Kidney capillary endothelial cell (primary cell): ENCODE measurements at regions not wholly inside any gene's neighbourhood (a gene's known extent, or its start where the extent isn't known, plus 50 kb on each side); places are given as distances from the start of the nearest gene placed in this dataset.

Source experiments
- DNase-seq: peaks from one replicate; pipeline ENCODE4 v3.0.0-alpha.2; 2018; ENCODE audit warnings: low spot score

DNA sequence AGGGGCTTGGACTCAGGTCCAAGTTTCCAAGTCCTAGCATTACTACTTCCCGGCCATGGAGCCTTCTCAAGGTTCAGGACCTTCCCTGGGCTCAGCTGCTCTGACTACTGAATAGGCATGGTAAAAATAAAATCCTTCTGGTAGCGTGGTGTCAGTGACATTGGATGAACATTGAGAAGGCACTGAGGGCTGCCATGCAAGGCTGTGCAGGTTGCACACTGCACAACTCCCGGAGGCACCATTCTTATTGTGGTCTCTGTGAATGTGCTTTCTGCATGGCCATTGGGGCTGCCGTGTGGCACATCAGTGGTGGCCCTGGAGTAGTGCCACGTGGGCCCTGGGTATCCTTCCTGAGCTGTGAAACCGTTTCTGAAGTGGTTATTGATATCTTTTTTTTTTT is 250.2 kb upstream of the CIBAR2 start:
- no peak for DNase-seq

DNA sequence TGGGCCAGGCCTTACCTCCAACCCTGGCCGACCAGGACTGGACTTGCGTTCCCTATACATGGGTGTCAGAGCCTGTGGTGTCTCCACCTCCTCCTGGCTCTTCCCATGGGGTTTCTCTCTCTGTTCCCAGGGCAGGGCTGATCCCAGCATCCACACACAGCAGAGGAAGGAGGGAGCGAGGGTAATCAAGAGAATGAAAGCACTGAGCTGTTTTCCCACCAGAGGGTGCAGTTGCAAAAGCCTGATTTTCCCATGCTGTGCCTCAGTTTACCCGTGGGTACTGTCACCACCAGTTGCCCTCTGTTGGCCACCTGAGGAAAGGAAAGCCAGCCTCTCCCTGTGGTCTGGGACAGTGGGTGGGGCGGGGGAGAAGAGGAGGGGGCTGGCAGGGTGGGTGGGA is 249.7 kb upstream of the GSE1 start:
- DNase-seq, result no peak

DNA sequence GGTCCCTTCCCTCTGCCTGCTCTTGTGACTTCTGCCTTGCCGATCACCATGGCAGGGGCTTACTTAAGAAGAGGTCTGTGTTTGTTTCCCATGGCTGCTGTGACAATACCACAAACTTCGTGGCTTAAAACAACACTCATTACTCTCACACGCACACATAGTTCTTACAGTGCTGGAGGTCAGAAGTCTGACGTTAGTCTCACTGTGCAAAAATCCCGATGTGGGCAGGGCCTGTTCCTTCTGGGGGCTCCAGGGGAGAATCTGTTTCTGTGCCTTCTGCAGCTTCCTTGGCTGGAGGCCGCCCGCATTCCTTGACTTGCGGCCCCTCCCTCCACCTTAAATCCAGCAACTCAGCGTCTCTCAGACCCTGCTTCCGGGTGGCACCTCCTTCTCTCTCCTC is 249.2 kb upstream of the GSE1 start:
- DNase-seq, result no peak

DNA sequence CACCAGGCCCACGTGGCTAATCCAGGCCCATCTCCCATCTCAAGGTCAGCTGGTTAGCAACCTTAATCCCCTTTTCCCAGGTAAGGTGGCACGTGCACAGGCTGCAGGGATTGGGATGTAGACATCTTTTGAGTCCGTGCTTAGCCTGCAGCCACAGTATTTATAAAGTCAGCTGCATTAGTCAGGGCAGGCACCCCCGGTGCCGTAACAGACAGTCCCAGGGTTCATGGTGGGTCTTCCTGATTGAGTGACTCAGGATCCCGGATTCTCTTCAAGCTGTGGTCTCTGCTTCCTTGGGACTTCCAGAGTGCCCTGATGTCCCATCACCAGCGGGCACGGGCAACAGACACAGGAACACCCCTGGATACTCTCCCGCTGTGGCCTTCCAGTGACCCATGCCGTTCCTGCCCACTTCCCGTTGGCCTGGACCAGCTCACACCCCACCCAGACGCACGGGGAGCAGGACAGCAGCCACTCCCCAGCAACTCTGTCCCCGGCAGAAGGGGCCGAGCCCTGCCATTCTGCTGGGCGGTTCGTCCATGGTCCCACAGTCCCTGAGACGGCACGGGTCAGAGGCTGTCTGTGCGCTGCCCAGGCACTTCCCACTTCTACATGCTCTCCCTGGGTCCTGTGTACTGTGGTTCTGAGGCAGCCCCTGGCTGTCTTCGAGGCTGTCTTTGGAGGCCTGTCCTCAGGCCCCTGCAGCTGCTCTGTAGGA is 248.6 kb upstream of the GSE1 start:
- DNase-seq, result peak; percentile 63

DNA sequence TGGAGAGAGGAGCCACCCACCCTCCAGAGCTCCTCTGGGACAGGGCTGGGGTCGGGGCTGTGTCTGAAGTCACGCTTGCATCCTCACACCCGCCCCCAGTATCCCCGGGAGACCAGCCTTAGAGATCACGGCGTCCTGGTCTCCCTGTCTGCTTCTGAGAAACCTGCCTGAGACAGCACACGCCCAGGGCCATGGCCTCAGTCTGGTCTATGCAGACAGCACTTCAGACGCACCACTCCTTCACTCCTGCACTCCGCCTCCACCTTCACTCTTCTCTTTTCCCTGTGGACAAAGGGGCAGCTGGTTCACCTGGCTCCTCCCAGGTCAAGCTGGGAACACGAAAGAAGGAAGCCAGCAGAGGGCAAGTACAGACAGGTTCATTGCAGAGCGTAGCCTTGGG is 248.0 kb upstream of the GSE1 start:
- DNase-seq, result no peak

DNA sequence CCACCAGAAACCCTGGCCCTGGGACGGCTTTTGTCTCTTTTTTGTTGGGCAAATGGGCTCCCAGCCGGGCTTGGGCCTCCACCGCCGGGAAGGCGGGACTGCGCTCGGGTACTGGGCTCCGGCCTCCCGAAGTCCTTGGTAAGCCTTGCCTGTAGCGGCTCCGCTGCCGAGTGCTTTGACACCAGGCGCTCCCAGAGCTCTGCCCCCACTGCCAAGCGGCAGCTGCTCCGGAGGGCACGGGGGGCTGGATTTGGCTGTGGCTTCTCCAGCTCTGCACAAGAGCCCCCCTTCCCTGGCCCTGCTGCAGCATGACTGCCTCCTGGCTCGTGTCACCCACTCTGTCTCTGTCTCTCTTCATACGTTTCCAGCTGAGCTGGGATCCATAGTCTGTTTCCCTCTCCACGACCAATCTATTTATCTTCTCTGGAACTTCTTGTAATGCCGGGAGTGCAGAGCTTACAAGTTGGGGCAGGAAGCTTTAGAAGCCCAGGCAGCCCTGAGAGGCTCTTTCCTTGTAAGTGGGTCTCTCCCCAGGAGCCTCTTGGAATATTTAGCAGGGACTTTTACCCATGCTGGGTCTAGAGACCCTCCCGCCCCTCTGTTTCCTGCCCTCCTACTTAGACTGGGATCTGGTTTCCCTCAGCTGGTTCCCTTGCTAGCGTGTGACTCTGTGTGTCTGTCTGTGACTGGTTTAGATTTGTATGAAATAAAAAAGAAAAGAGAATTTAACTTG is 246.9 kb upstream of the GSE1 start:
- DNase-seq, result no peak

DNA sequence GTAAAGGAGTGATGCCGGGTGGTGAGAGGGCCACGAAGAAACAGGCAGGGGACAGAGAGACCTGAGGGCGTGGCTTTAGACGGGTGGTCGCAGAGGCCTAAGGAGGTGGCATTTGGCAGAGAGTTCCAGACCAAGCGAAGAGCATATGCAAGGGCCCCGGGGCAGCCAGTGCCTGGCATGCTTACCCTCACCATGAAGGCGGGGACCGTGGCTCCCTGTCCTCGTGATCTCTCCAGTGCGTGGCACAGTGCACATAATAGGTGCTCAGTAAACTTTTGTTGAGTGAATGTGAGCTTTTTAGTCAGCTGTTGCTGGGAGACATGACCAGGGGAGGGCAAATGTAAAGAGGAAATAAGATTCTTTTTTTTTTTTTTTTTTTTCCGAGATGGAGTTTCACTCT is 245.6 kb upstream of the GSE1 start:
- no peak for DNase-seq

DNA sequence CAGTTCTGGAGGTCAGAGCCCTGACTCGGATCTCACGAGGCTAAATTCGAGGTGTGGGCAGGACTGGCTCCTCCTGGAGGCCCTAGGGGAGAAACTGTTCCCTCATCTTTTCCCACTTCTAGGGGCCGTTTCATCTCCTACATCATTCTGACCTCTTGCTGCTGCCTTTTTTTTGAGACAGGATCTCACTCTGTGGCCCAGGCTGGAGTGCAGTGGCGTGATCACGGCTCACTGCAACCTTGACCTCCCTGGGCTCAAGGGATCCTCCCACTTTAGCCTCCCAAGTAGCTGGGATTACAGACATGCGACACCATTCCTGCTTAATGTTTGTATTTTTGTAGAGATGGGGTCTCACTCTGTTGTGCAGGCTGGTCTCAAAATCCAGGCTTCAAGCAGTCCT is 244.1 kb upstream of the GSE1 start:
- DNase-seq, result no peak

DNA sequence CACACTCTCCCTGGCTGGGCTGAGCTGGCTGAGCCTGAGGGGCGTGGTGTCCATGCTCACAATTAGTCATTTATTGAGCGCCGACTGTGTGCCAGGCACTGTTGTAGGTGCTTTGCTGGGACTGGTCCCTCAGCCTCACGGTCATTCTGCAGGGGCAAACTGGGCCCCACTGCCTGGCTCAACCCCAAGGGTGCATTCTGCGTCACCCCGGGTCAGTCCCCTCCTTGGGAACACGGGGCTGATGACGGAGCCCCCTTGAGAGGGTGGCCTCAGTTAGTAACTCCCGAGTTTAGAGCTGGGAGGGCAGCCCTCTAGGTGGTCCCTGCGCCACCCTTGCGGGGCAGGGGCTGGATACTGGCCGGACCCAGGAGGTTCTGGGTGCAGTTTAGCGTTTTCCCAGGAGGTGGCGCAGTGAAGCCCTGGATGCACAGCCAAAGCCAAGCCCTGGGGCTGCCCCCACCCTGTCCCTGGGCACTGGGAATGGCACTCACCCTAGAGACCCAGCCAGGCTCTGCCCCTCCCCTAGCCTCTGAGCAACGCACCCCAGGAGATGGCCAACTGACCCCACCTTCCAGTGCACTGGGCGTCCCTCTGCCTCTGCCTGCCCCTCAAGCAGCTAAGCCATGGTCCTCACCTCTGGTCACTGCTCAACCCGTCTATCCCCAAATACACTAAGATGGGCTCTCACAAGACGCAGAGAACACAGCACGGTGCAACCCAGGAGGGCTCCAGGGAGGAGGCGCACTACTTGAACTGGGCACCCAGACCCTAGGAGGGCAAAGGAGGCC is 243.2 kb upstream of the GSE1 start:
- DNase-seq, result peak; percentile 41

DNA sequence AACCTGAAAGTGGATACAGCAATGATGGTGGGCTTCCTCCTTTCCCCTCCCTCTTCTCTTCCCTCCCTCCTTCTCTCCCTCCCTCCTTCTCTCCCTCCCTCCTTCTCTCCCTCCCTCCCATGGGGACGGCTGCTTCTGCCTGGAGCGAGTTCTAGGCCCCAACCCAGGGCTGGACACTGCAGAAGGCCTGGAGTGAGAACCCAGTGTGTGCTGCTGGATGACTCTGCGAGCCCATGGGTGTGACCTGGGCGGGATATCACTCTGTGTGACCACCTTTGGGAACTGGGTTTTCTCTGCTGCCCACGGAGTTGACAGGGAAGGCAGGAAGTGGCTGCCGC is 242.6 kb upstream of the GSE1 start:
- DNase-seq, result no peak

DNA sequence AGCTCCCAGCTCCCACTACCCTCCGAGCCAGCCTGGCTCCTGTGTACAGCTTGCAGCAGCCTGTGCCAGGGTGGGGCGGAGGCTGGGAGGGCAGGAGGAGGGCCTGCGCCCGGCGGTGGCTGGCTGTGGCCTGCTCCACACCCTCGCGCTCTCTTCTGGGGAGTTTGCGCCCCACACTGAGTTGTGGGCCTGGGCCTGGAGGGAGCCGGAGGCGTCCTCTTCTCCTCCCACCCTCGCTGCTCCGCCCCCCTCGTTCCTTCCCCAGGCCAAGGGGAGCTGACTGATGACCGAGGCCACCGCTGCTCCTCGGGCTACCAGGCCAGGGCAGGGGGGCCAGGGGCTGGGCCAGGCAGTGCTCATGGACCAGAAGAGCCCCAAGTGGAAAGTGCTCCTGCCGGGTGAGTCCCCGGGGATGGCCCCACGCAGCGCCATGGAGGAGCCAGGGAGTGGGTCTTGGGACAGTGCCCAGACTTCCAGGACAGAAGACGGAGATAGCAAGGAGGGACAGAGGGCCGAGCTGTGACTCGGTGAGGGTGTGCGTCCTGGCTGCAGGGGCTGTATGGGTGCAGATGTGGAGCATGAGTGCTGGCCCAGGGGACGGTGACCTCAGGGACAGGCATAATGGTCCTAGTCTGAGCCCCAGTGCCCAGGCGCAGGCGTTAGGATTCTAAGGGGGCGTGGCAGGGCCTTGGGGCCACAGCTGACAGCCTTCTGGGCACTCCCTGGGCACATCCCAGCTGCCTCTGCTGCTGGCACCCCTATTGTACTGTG is 242.1 kb upstream of the GSE1 start:
- DNase-seq, result no peak

DNA sequence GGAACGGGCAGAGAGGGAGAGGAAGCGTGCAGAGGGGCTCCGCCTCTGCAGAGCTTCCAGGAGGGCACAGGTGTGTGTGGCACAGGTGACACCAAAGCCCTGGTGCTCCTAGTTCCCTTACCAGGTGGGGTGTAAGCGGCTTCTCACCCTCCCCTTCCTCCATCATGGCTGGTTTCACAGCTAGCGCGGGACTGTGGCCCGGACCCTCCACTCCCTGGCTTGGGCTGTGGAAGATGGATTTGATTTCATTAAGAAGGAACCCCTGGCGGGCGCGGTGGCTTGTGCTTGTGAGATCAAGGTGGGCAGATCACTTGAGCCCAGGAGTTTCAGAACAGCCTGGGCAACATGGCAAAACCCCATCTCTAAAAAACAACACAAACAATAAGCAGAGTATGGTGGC is 241.2 kb upstream of the GSE1 start:
- no peak for DNase-seq

DNA sequence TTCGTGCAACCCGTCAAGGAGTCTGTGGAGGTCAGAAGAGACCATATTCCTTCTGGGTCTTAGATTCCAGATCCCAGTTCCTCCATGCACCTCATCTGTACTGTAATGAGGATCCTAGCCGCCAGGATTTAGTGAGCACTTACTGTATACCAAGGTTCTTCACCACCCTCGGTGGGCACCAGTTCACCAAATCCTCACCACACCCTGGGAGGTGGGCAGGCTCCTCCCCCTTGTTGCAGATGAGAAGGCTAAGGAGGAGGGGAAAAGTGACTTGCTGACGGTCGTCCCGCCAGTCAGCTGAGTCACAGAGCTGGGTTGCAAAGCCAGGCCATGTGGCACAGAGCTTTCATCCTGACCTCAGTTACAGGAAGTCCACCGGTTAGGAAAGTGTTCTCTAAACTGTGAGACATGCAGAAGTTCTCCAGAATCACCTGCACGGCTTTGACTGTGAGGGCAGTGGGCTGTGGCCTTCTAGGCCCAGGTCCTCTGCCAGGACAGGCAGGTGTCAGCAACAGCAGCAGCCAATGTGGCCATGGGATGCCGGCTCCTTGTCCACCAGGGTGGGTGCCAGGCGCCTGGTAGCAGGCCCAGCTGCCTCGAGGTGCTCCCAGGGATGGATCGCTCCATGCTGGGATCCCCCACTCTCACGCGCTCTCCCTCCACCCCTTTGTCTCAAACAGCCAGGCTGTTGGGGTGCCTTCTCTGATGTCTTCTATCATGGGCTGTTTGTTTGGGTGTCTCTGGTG is 240.3 kb upstream of the GSE1 start:
- DNase-seq, result peak; percentile 69

DNA sequence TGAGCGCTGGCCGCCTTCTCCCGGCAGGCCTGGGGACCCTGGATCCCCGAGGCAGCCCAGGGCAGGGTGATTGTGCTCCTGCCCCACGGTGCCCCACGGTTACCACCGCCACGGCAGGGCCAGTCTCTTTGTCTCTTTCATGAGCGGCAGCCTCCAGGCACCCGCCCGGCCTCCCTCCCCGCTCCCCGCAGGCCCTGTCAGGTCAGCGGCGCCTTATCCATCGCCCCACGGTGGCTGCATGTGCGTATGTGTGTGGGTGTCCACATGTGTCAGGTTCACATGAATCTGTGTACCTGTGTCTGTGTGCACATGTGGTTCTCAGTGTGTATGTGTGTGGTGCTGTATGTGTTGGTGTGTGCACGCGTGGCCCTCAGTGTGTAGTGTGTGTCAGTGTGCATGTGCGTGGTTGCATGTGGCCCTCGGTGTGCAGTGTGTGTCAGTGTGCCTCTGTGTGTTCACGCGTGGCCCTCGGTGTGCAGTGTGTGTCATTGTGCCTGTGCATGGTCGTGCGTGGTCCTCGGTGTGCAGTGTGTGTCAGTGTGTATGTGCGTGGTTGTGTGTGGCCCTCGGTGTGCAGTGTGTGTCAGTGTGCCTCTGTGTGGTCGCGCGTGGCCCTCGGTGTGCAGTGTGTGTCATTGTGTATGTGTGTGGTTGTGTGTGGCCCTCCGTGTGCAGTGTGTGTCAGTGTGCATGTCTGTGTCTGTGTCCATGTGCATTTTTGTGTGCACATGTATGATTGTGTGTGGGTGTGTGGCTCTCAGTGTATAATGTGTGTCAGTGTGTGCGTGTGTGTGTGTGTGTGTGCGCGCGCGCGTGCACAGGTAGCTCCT is 239.2 kb upstream of the GSE1 start:
- no peak for DNase-seq

DNA sequence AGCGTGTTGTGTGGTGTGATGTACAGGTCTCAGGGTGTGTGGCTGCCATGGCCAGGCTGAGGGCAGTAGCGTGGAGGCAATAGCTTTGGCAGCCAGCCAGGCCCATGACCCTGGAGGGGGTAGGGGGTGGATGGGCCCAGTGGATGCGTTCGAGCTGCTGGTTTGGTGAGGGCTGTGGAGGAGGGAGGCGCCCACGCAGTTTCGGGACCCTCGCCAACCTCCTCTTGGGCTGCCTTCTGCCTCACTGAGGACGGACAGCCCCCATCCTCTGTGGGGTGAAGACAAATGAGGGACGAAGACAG is 238.6 kb upstream of the GSE1 start:
- no peak for DNase-seq

DNA sequence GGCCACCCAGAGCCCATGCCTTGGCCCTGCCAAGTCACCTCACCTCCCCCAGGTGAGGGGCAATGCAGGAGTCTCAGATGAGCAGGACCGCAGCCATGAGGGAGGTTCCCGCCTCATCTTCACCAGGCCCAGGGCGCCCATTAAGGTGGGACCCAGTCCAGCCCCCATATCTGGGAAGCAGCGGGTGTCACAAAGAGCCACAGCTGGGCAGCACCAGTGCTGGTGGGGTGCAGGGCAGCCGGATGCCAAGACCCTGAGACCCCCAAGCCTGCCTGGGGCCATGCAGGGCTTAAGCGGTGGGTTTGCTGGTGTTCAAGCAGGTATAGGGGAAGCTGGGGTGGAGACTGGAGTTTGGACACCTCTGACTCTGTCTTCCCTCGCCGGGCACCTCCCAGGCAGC is 237.8 kb upstream of the GSE1 start:
- no peak for DNase-seq

DNA sequence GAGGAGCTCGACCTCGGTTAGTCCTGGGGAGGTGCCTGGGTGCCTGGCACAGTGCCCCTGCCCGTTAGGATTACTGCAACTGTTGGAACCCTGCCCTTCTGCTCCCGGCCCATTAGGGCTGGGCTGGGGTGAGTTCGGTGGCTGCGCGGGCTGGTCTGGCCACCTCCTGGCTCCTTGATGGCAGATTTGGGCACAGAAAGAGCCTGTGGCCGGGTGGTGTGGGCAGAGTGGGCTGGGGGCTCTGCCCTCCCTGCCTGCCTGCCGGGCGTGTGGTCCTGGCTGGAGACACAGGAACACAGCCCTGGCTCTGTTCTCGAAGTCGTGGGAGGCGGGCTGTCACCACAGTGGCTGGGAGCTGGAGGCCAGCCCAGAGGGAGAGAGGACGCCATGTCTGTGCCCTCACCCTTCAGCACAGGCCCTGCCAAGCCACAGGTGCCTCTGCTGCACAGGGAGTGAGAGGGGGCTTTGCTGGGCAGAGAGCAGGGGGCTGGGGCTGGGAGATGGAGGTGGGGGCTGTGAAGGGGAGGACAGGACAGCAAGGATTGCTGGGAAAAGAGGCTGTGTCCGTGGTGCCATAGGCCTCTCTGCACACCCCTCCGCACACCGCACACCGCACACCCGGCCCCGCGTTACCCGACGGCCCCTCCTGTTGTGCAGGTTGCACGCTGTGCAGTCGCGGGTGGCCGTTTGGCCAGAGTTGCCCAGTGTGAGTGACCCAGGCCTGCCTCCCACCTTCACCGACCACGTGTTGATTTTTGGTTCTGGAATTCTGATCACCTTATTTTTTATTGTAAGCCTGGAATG is 236.6 kb upstream of the GSE1 start:
- no peak for DNase-seq

DNA sequence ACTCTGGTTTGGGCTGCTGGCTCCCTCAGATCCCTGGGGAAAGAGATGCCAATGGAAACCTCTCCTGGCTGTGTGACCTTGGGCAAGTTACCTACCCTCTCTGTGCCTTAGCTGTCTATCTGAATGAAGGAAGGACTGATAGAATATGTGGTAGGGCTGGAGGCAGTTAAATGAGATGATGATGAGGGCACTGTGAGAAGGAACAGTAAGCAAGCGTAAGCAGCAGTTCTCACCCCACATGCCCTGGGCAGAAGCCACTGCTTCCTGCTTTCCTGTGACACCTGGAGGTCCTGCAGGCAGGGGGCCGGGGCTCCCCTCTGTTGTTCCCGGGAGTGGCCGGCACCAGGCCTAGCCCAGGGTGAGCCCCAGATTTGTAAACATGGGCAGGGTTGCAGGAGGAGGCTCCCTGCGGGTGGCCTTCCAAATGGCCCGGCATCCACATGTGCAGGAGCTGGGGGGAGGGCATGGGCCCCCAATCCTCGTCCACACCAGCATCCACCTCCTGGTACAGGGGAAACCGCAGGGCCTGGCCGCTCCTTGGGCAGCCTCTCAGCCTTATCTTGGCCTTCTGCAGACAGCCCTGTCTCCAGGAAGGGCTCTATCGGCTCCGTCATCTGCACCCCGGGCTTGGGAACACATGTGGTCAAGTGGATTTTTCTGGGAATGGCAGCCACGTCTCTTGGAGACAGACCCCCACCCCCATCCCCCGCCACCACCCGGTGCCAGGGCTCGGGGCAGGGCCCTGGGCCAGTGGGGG is 235.6 kb upstream of the GSE1 start:
- DNase-seq, result no peak
